HUES6 (cell line): ENCODE measurements at regions not wholly inside any gene's neighbourhood (a gene's known extent, or its start where the extent isn't known, plus 50 kb on each side); places are given as distances from the start of the nearest gene placed in this dataset.

Source experiments
- H3K27ac ChIP-seq: 2 replicates; pipeline ENCODE4 v1.7.0; 2013; ENCODE audit warnings: low read depth, mild to moderate bottlenecking, low read length, inconsistent platforms
- H3K27me3 ChIP-seq: 2 replicates; pipeline ENCODE4 v1.6.1; 2013; ENCODE audit warnings: low read length; ENCODE audit not compliant: control insufficient read depth, insufficient read depth
- H3K36me3 ChIP-seq: 2 replicates; pipeline ENCODE4 v1.6.1; 2013; ENCODE audit warnings: low read length; ENCODE audit not compliant: control insufficient read depth, insufficient read depth
- H3K4me1 ChIP-seq: 2 replicates; pipeline ENCODE4 v1.6.1; 2013; ENCODE audit warnings: low read length; ENCODE audit not compliant: control insufficient read depth, insufficient read depth
- H3K4me3 ChIP-seq: 2 replicates; pipeline ENCODE4 v1.5.1; 2013; ENCODE audit warnings: low read depth, low read length
- H3K9ac ChIP-seq: one replicate; pipeline ENCODE4 v1.6.1; 2013; ENCODE audit warnings: mild to moderate bottlenecking, low read length
- H3K9me3 ChIP-seq: 2 replicates; pipeline ENCODE4 v1.6.1; 2013; ENCODE audit warnings: low read depth, low read length; ENCODE audit not compliant: control insufficient read depth, insufficient read depth

DNA sequence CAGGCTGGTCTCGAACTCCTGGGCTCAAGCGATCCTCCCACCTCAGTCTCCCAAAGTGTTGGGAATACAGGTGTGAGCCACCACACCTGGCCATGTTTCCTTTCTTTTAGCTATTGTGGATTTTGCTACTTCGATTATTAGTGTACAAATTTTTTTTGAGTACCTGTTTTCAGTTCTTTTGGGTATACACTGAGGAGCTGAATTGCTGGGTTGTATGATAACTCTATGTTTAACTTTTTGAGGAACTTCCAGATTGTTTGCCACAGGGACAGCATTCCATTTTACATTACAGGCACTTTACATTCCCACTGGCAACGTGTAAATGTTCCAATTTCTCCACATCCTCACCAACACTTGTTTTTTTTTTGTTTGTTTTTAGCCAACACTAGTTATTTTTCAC is 198.1 kb upstream of the TBX3 start:
- no peaks in the 10 kb centered on the region for H3K36me3 ChIP-seq
- H3K4me1 ChIP-seq: no peaks in the 10 kb centered on the region; the same call in 1 of the 2 replicates
- H3K27ac ChIP-seq: no peak overlapping the region
- no peak overlapping the region for H3K9ac ChIP-seq
- H3K9me3 ChIP-seq: no peaks in the 10 kb centered on the region
- H3K4me3 ChIP-seq: no peak overlapping the region
- H3K27me3 ChIP-seq: no peaks in the 10 kb centered on the region

DNA sequence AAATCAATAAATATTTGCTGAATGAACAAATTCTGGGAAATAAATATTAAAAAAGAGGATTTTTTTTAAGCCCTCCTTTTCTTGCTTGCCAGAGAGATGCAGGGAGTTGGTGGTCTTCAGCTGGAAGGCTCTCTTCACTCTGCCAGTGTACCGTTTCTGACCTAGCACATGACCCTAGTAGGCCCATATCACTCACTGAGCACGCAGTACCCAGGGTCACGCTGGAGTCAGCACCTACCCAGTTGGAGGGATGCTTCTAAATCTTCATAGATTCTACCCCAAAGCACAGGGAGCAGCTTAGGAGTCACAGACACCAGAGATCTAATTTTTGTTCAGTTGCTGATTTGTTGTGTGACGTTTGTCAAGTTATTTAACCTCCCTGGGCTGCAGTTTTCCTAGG is 195.4 kb upstream of the TBX3 start:
- Histone ChIP-seq H3K4me3 (no peak overlapping the region), H3K27ac (no peak overlapping the region), H3K4me1 (no peaks in the 10 kb centered on the region; the same call in 1 of the 2 replicates)

DNA sequence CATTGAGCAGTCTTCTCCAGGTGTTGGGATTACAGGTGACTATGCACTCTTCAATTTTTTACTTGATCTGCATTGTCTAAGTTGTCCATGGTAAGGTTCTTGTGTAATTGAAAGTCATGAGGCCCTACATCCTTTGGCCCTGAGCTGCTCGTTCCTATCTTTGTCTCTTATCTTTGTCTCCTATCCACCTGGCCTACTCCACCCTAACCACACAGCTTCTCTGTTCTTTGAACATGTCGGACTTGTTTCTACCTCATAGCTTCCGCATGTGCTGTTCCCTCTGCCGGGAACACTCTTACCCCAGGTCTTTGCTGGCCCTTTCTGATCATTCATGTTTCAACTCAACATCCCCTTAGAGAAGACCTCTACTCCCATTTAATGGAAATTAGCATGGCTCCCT is 194.8 kb upstream of the TBX3 start:
- Histone ChIP-seq H3K9ac (no peak overlapping the region), H3K36me3 (no peaks in the 10 kb centered on the region), H3K27me3 (no peaks in the 10 kb centered on the region), H3K27ac (no peak overlapping the region), H3K9me3 (no peaks in the 10 kb centered on the region), H3K4me1 (no peaks in the 10 kb centered on the region; the same call in 1 of the 2 replicates), H3K4me3 (no peak overlapping the region)

More for the DNA sequence above, 195.4 kb upstream of the TBX3 start:
- H3K9me3 ChIP-seq: no peaks in the 10 kb centered on the region
- no peaks in the 10 kb centered on the region for H3K27me3 ChIP-seq
- H3K9ac ChIP-seq: no peak overlapping the region
- no peaks in the 10 kb centered on the region for H3K36me3 ChIP-seq

DNA sequence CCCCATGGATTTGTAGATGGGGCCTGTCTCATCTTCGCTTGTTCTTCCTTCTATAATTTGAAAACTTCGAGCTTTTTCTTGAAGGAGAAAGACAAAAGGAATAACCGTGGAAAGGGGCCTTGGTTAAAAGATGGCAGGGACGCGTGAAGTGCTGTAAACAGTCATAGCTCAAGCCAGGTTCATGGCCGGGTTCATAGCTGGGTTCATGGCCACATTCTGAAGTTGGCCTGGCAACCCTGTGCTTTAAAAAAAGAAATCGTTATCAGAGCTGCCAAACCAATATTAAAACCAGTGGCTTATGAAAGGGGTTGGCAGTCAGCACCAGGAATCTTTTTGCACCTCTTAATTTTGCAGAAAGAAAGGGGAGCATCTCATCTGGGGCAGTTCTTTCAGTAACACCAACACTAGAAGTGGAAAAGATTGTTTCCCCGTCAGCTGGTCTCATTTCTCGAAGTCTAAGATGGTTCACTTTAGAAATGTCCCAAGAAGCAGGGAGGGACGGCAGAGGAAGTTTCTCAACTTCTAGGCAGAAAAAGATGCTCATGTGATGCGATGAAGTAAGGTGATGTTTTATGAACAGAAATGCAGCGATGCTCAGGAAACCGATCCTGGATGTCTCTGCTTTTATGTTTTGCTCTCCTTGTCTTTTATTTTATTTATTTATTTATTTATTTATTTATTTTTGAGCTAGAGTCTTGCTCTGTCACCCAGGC is 193.1 kb upstream of the TBX3 start:
- Histone ChIP-seq H3K27me3 (no peaks in the 10 kb centered on the region), H3K9me3 (no peaks in the 10 kb centered on the region), H3K4me3 (no peak overlapping the region), H3K27ac (no peak overlapping the region), H3K9ac (no peak overlapping the region), H3K4me1 (no peaks in the 10 kb centered on the region; the same call in 1 of the 2 replicates), H3K36me3 (no peaks in the 10 kb centered on the region)

DNA sequence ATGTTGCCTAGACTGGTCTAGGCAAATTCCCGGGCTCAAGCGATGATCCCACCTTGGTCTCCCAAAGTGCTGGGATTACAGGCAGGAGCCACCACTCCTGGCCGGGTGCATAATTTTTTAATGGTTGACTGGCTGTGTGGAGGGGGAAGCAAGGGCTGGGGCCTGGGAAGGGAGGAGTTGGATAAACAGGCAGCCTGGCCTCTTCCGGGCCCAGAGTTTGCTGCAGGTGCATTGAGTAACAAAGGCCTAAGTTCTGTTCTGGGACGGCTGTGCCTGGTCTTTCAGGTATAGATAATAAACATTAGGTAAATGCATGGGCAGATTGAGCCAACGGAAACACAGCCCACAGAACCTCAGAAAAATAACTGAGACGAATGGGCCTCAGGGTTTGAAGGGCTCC is 191.3 kb upstream of the TBX3 start:
- Histone ChIP-seq H3K27ac (no peak overlapping the region), H3K4me3 (no peak overlapping the region), H3K4me1 (no peaks in the 10 kb centered on the region), H3K27me3 (no peaks in the 10 kb centered on the region), H3K36me3 (no peaks in the 10 kb centered on the region), H3K9me3 (no peaks in the 10 kb centered on the region), H3K9ac (no peak overlapping the region)

DNA sequence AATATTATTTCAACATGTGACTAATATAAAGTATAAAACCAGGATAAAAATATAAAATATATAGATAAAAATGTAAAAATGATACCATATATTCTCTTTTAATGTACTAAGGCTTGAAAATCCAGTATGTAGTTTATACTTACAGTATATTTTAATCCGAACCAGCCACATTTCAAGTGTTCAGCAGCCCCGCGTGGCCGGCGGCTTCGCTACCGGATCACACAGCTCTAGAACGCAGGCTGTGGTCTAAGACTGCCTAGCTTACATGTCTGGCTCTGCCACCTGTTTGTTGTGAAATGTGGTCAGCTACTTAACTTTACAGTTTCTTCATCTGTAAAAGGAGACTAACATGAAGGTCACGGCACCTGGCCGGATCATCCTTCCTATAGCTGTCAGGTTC is 189.7 kb upstream of the TBX3 start:
- no peak overlapping the region for H3K27ac ChIP-seq

DNA sequence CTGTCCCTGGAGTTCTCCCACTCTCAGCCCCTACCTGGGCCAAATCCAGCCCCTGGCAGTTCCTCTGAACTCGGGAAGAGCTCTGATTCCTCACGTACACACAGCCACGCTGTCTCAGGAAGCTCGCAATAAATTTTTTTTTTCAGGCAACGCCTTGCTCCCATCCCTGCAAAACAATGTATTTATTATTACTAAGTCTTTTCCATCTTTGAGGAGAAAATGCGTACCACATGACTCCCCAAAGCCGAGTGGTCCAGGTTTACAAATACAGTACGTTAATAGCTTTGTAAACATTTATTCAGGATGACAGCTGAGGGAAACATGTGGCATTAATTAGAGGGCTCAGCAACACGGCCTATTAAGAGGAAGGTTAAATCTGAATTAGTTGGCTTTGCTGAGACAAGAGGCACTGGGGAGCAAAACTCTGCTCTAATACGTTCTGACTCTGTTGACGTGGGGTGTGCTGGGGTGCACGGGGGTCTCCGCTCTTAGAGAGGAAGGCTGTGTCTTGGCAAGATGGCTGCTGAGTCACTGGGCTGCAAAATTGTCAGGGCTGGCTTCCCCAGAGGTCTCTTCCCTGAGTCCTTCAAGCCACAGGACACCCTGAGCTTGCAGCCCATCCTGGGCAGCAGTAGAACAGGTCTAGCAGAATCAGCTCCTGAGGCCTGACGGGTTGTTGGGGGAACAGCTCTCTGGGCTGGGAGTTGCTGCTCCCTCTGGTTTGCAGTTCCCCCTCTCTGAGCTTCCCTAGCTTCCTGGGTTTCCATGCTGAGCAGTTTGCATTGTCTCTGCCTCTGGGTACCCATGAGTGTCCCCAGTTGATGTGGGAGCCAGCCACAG is 185.2 kb upstream of the TBX3 start:
- Histone ChIP-seq H3K9ac (no peak overlapping the region), H3K4me1 (peaks cover 8% of the 10 kb centered on the region; the same call in 1 of the 2 replicates), H3K9me3 (no peaks in the 10 kb centered on the region), H3K27me3 (no peaks in the 10 kb centered on the region), H3K27ac (no peak overlapping the region), H3K36me3 (no peaks in the 10 kb centered on the region), H3K4me3 (no peak overlapping the region)

More for the DNA sequence above, 189.7 kb upstream of the TBX3 start:
- H3K9me3 ChIP-seq: no peaks in the 10 kb centered on the region
- H3K9ac ChIP-seq: no peak overlapping the region
- H3K36me3 ChIP-seq: no peaks in the 10 kb centered on the region
- H3K4me3 ChIP-seq: no peak overlapping the region
- H3K27me3 ChIP-seq: no peaks in the 10 kb centered on the region
- no peaks in the 10 kb centered on the region for H3K4me1 ChIP-seq

DNA sequence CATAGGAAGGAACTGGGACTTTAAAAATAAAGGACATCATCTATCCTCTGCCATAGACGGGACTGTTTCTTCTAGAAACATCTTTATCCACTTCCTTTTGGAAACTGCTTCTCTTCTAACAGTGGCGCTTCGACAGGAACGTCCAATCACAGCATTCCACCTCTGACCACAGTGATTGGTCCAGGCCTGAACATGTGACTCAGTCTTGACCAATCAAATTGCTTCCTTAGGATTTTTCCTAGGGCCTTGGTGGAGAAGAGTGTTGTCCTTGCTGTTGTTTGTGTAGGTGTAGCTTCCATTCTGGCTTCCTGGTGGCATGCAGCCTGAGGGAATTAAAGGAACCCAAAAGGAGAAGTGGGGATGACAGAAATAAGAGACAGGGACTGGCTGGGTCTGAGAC is 182.4 kb upstream of the TBX3 start:
- Histone ChIP-seq H3K4me3 (no peak overlapping the region), H3K27ac (no peak overlapping the region), H3K9ac (no peak overlapping the region), H3K27me3 (no peaks in the 10 kb centered on the region), H3K9me3 (no peaks in the 10 kb centered on the region), H3K36me3 (no peaks in the 10 kb centered on the region), H3K4me1 (peaks cover 8% of the 10 kb centered on the region; the same call in 1 of the 2 replicates)

DNA sequence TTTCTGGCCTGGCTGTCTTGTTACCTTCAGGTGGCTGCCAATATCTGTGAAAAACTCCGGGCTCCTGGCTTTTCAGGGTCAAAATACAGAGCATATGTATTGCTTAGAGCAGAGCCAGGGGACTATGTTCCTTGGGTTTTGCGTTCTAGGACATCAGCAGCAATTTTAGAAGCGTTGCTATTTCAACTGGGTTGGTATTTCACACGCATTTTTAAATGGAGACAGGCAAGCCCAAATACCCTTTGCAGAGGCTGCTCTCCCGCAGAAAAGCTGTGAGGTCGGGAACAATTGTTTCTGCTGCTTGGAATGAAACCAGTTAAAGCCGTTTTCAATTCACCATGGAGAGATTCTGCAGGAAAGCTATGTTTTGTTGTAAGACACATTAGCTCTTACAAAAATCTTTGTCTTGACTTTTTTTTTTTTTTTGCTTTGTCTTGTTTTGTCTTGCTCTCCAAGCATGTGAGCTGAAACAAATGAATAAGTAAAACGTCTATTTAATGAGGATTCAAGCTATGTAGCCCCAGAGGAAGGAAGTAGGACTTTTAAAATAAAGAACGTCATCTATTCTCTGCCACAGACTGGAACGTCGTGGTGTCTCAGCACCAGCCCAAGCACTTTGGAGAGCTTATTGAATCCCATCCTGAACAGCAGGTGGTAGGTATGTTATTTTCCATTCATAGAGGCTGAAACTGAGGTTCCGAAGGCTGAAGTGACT is 181.0 kb upstream of the TBX3 start:
- Histone ChIP-seq H3K36me3 (no peaks in the 10 kb centered on the region), H3K4me3 (no peak overlapping the region), H3K9me3 (no peaks in the 10 kb centered on the region), H3K27me3 (no peaks in the 10 kb centered on the region), H3K9ac (no peak overlapping the region), H3K4me1 (peaks cover 8% of the 10 kb centered on the region; the same call in 1 of the 2 replicates), H3K27ac (no peak overlapping the region)

DNA sequence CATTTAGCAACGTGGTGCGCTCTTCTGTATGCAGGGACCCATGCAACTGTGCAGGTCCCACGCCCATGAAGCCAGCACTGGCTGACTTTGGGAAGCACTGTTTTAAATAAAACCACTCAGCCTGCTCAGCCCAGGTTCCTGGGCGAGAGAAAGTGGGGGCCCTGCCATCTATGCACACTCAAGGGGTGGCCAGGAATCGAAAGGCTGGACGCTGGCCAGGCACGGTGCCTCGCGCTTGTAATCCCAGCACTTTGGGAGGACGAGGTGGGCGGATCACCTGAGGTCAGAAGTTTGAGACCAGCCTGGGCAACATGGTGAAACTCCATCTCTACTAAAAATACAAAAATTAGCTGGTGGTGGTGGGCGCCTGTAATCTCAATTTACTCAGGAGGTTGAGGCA is 179.9 kb upstream of the TBX3 start:
- Histone ChIP-seq H3K4me1 (peaks cover 8% of the 10 kb centered on the region; the same call in 1 of the 2 replicates), H3K27ac (no peak overlapping the region), H3K9me3 (no peaks in the 10 kb centered on the region), H3K27me3 (no peaks in the 10 kb centered on the region), H3K36me3 (no peaks in the 10 kb centered on the region), H3K9ac (no peak overlapping the region), H3K4me3 (no peak overlapping the region)

DNA sequence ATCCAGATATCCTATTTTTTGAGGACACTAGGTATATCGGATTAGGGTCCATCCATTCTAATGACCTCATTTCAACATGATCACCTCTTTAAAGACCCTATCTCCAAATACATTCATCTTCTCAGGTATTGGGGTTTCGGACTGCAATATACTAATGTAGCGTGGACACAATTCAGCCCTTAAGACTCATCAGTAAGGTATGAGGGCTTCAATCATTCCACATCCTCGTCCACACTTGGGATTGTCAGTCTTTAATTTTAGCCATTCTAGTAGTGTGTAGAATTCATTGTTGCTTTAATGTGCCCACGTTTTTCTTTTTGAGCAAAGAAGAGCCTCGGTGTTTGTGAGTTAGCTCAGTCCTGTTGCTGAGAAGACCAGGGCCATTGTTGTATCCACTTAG is 177.0 kb upstream of the TBX3 start:
- Histone ChIP-seq H3K36me3 (no peaks in the 10 kb centered on the region), H3K4me3 (no peak overlapping the region), H3K9me3 (no peaks in the 10 kb centered on the region), H3K4me1 (peaks cover 8% of the 10 kb centered on the region; the same call in 1 of the 2 replicates), H3K27me3 (no peaks in the 10 kb centered on the region), H3K27ac (no peak overlapping the region), H3K9ac (no peak overlapping the region)
